Right lobe of liver (tissue), 4 donors: ENCODE measurements at regions not wholly inside any gene's neighbourhood (a gene's known extent, or its start where the extent isn't known, plus 50 kb on each side); places are given as distances from the start of the nearest gene placed in this dataset.

ENCODE experiments used
- CTCF ChIP-seq, 4 donors: fragments of 200-600 bp in 3 of 4; fragments of 450-650 bp in 1 of 4; IDR thresholded peaks; one replicate each; pipeline versions ENCODE4 v1.5.1 to v1.8.0; 2016 to 2022; ENCODE audit warnings: antibody characterized with exemption in 4 of 4, mild to moderate bottlenecking in 2 of 4
- POLR2A ChIP-seq: fragments of 450-650 bp; IDR thresholded peaks from one replicate; pipeline ENCODE4 v1.6.1; 2017; ENCODE audit warnings: antibody characterized with exemption, mild to moderate bottlenecking
- donor health status: DM: no; HTN: no; CAD: no.
- donor health status: DM: no; HTN: no; CAD: no.
- donor health status: DM: no; HTN: yes; CAD: no.

GRCh38 chr12:5348491-5348890, 83.4 kb upstream of the NTF3 start:
- TF ChIP-seq CTCF (IDR thresholded peaks at IDR 0.05) (no peak), POLR2A (no peak)
